GM21737 (cell line): ENCODE measurements at regions not wholly inside any gene's neighbourhood (a gene's known extent, or its start where the extent isn't known, plus 50 kb on each side); places are given as distances from the start of the nearest gene placed in this dataset.

Source experiments
- ATAC-seq: cut with Tn5 transposase; IDR thresholded peaks from one replicate; pipeline ENCODE4 v1.9.1; 2021; ENCODE audit warnings: mild to moderate bottlenecking, moderate library complexity; ENCODE audit not compliant: unreplicated experiment

- ATAC-seq, result no peak
These were observed 124.4 kb upstream of the MAP1B start for GRCh38 chr5:71982717-71983395.

- ATAC-seq, result no peak
These were observed 121.2 kb upstream of the MAP1B start for GRCh38 chr5:71986101-71986500.

- no peak for ATAC-seq
These were observed 118.5 kb upstream of the MAP1B start for GRCh38 chr5:71988808-71989207.

GRCh38 chr5:71993600-71993999 lies 113.7 kb upstream of the MAP1B start:
- ATAC-seq, result no peak

GRCh38 chr5:71996789-71997188 lies 110.5 kb upstream of the MAP1B start:
- no peak for ATAC-seq

- no peak for ATAC-seq
These were observed 108.5 kb upstream of the MAP1B start for GRCh38 chr5:71998746-71999145.

- no peak for ATAC-seq
These were observed 106.6 kb upstream of the MAP1B start for GRCh38 chr5:72000707-72001106.

- no peak for ATAC-seq
These were observed 101.6 kb upstream of the MAP1B start for GRCh38 chr5:72005671-72006070.

GRCh38 chr5:72006361-72006760 lies 100.9 kb upstream of the MAP1B start:
- no peak for ATAC-seq

- ATAC-seq, result no peak
These were observed 99.8 kb upstream of the MAP1B start for GRCh38 chr5:72007336-72008111.

- no peak for ATAC-seq
These were observed 98.0 kb upstream of the MAP1B start for GRCh38 chr5:72009280-72009679.

- ATAC-seq, result no peak
These were observed 96.8 kb upstream of the MAP1B start for GRCh38 chr5:72010430-72010829.

GRCh38 chr5:72012906-72013305 lies 94.4 kb upstream of the MAP1B start:
- no peak for ATAC-seq

GRCh38 chr5:72013766-72014624 lies 93.3 kb upstream of the MAP1B start:
- ATAC-seq, result no peak

GRCh38 chr5:72015103-72015548 lies 92.1 kb upstream of the MAP1B start:
- no peak for ATAC-seq

- no peak for ATAC-seq
These were observed 89.0 kb upstream of the MAP1B start for GRCh38 chr5:72018143-72018803.

GRCh38 chr5:72020161-72020983 lies 86.9 kb upstream of the MAP1B start:
- ATAC-seq, result no peak

GRCh38 chr5:72021651-72022357 lies 85.5 kb upstream of the MAP1B start:
- no peak for ATAC-seq

- no peak for ATAC-seq
These were observed 78.9 kb upstream of the MAP1B start for GRCh38 chr5:72028382-72028781.
